ENCODE measurements at regions not wholly inside any gene's neighbourhood (a gene's known extent, or its start where the extent isn't known, plus 50 kb on each side); places are given as distances from the start of the nearest gene placed in this dataset.

DNA sequence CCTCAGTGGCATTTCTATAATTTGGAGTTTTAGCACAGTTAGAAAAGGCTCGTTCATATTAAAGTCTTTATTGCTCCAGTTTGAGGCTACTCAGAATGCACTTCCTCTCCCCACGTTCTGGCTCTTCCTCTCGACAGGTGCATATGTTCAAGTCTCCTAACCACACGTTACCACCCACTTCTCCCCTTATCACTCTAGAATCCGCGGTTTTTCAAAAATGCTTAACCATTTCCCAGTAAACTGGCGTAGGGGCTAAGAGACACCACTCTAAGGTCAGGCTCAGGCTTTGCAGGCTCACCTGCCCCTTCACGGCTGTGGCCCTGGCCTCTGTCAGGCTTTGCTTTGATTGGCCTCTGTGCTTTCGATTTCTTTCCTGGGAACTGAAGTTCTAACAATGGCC, 383.6 kb downstream of the GLRX3 start:
- TF ChIP-seq, protein P1, sequence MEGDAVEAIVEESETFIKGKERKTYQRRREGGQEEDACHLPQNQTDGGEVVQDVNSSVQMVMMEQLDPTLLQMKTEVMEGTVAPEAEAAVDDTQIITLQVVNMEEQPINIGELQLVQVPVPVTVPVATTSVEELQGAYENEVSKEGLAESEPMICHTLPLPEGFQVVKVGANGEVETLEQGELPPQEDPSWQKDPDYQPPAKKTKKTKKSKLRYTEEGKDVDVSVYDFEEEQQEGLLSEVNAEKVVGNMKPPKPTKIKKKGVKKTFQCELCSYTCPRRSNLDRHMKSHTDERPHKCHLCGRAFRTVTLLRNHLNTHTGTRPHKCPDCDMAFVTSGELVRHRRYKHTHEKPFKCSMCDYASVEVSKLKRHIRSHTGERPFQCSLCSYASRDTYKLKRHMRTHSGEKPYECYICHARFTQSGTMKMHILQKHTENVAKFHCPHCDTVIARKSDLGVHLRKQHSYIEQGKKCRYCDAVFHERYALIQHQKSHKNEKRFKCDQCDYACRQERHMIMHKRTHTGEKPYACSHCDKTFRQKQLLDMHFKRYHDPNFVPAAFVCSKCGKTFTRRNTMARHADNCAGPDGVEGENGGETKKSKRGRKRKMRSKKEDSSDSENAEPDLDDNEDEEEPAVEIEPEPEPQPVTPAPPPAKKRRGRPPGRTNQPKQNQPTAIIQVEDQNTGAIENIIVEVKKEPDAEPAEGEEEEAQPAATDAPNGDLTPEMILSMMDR (IDR thresholded peaks at IDR 0.05): no peak
- TF ChIP-seq POLR2A (IDR thresholded peaks at IDR 0.05): no peak
